OCI-LY7 (cell line): ENCODE measurements at regions not wholly inside any gene's neighbourhood (a gene's known extent, or its start where the extent isn't known, plus 50 kb on each side); places are given as distances from the start of the nearest gene placed in this dataset.

Experiments used
- BruUV-seq: library from RNA; stranded (reverse); fragments of 400-500 nt; replicated peaks from 2 replicates; lab custom pipeline; 2021; lab: Mats Ljungman, UMichigan
- CTCF ChIA-PET: fragments of 300-600 bp; sonication (Branson Sonifier 250); formaldehyde crosslinking; loops from one replicate; lab custom pipeline; 2022; ENCODE audit warnings: antibody characterized with exemption; ENCODE audit not compliant: unreplicated experiment; lab: Charles Lee
- POLR2A ChIA-PET: fragments of 300-600 bp; sonication (Branson Sonifier 250); formaldehyde crosslinking; loops from one replicate; lab custom pipeline; 2022; ENCODE audit warnings: antibody characterized with exemption; lab: Charles Lee
- DNase-seq: peaks from one replicate; pipeline ENCODE4 v3.0.0-alpha.2; 2015; ENCODE audit warnings: low spot score
- H2AFZ ChIP-seq: fragments of 200-600 bp; sonication (generic), shearing (Covaris generic); 2 replicates; pipeline ENCODE4 v1.6.1; 2014; ENCODE audit warnings: mild to moderate bottlenecking, antibody characterized with exemption, low read length, moderate library complexity
- H3K27ac ChIP-seq: fragments of 200-600 bp; sonication (generic); 2 replicates; pipeline ENCODE4 v1.5.1; 2014; ENCODE audit warnings: mixed run types, low read depth, mild to moderate bottlenecking, moderate library complexity, low read length, inconsistent platforms; ENCODE audit not compliant: poor library complexity, severe bottlenecking
- H3K36me3 ChIP-seq: fragments of 200-600 bp; sonication (generic); 2 replicates; pipeline ENCODE4 v1.6.1; 2014; ENCODE audit warnings: mild to moderate bottlenecking, antibody characterized with exemption, low read length, moderate library complexity, mixed read lengths; ENCODE audit not compliant: insufficient read depth
- H3K4me1 ChIP-seq: fragments of 200-600 bp; sonication (generic); 2 replicates; pipeline ENCODE4 v1.5.1; 2014; ENCODE audit warnings: mild to moderate bottlenecking, low read length; ENCODE audit not compliant: insufficient read depth, poor library complexity, severe bottlenecking
- H3K4me2 ChIP-seq: fragments of 200-600 bp; sonication (generic); 2 replicates; pipeline ENCODE4 v1.6.1; 2014; ENCODE audit warnings: mild to moderate bottlenecking, low read length
- H3K4me3 ChIP-seq: fragments of 200-600 bp; sonication (generic); 2 replicates; pipeline ENCODE4 v1.5.1; 2014; ENCODE audit warnings: mild to moderate bottlenecking, low read depth, low read length; ENCODE audit not compliant: poor library complexity, severe bottlenecking
- H3K79me2 ChIP-seq: fragments of 200-600 bp; sonication (generic); 2 replicates; pipeline ENCODE4 v1.6.1; 2016; ENCODE audit warnings: low read depth, mild to moderate bottlenecking, low read length, moderate library complexity, mixed read lengths; ENCODE audit not compliant: insufficient read depth
- H3K9me2 ChIP-seq: fragments of 200-600 bp; sonication (generic); 2 replicates; pipeline ENCODE4 v1.6.1; 2016; ENCODE audit warnings: mild to moderate bottlenecking, low read length, mixed read lengths; ENCODE audit not compliant: insufficient read depth
- H3K9me3 ChIP-seq: fragments of 200-600 bp; sonication (generic); 2 replicates; pipeline ENCODE4 v1.6.1; 2014; ENCODE audit warnings: mild to moderate bottlenecking, mixed run types, low read length, mixed read lengths
- H4K20me1 ChIP-seq: fragments of 200-600 bp; sonication (generic); 2 replicates; pipeline ENCODE4 v1.6.1; 2014; ENCODE audit warnings: mild to moderate bottlenecking, antibody characterized with exemption, low read length, moderate library complexity, mixed read lengths; ENCODE audit not compliant: insufficient read depth
- EZH2phosphoT487 ChIP-seq: fragments of 200-600 bp; sonication (generic); IDR thresholded peaks from 2 replicates; pipeline ENCODE4 v1.6.1; 2018; ENCODE audit warnings: low read depth, borderline replicate concordance, mild to moderate bottlenecking, mixed run types, antibody characterized with exemption, low read length, moderate library complexity, mixed read lengths
- intact Hi-C: fragments of 100-400 bp; cut with micrococcal nuclease; formaldehyde crosslinking; loops from one replicate; pipeline ENCODE4 v1.10.0; 2022; ENCODE audit not compliant: unreplicated experiment
- TF ChIP-seq, protein P1 (sequence below): fragments of 200-600 bp; sonication (generic); conservative IDR thresholded peaks from 2 replicates; pipeline ENCODE4 v1.5.1; 2014; ENCODE audit warnings: mild to moderate bottlenecking, antibody characterized with exemption, low read length, moderate library complexity, mixed read lengths

- no peak for DNase-seq
- H3K9me3 ChIP-seq: no peaks in the 10 kb centered on the region
- H3K4me1 ChIP-seq: no peaks in the 10 kb centered on the region
- H3K36me3 ChIP-seq: no peaks in the 10 kb centered on the region
- H3K9me2 ChIP-seq: no peaks in the 10 kb centered on the region
- H3K79me2 ChIP-seq: no peaks in the 10 kb centered on the region
- no peaks in the 10 kb centered on the region for H4K20me1 ChIP-seq
- no peak overlapping the region for H3K27ac ChIP-seq
- TF ChIP-seq EZH2phosphoT487: no peak
- TF ChIP-seq, protein P1, sequence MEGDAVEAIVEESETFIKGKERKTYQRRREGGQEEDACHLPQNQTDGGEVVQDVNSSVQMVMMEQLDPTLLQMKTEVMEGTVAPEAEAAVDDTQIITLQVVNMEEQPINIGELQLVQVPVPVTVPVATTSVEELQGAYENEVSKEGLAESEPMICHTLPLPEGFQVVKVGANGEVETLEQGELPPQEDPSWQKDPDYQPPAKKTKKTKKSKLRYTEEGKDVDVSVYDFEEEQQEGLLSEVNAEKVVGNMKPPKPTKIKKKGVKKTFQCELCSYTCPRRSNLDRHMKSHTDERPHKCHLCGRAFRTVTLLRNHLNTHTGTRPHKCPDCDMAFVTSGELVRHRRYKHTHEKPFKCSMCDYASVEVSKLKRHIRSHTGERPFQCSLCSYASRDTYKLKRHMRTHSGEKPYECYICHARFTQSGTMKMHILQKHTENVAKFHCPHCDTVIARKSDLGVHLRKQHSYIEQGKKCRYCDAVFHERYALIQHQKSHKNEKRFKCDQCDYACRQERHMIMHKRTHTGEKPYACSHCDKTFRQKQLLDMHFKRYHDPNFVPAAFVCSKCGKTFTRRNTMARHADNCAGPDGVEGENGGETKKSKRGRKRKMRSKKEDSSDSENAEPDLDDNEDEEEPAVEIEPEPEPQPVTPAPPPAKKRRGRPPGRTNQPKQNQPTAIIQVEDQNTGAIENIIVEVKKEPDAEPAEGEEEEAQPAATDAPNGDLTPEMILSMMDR: no peak
- BruUV-seq: no TSS peak
- intact Hi-C loops: no loop called here
- ChIA-PET POLR2A (no interaction called here), CTCF (no interaction called here)
- no peak overlapping the region for H3K4me3 ChIP-seq
- H2AFZ ChIP-seq: no peak overlapping the region
- H3K4me2 ChIP-seq: no peak overlapping the region
Measured at GRCh38 chr9:134560654-134561053, 80.9 kb upstream of the COL5A1 start.

GRCh38 chr9:134561427-134562145 lies 80.0 kb upstream of the COL5A1 start:
- Histone ChIP-seq H3K79me2 (no peaks in the 10 kb centered on the region), H3K9me3 (no peaks in the 10 kb centered on the region), H3K27ac (no peak overlapping the region), H2AFZ (no peak overlapping the region), H3K36me3 (no peaks in the 10 kb centered on the region), H3K4me1 (no peaks in the 10 kb centered on the region), H4K20me1 (no peaks in the 10 kb centered on the region), H3K4me3 (no peak overlapping the region), H3K4me2 (no peak overlapping the region), H3K9me2 (no peaks in the 10 kb centered on the region)
- TF ChIP-seq, protein P1: no peak
- no peak for TF ChIP-seq EZH2phosphoT487
- CTCF ChIA-PET: no interaction called here
- POLR2A ChIA-PET: no interaction called here
- no peak for DNase-seq
- no TSS peak for BruUV-seq
- intact Hi-C loops: no loop called here

DNA sequence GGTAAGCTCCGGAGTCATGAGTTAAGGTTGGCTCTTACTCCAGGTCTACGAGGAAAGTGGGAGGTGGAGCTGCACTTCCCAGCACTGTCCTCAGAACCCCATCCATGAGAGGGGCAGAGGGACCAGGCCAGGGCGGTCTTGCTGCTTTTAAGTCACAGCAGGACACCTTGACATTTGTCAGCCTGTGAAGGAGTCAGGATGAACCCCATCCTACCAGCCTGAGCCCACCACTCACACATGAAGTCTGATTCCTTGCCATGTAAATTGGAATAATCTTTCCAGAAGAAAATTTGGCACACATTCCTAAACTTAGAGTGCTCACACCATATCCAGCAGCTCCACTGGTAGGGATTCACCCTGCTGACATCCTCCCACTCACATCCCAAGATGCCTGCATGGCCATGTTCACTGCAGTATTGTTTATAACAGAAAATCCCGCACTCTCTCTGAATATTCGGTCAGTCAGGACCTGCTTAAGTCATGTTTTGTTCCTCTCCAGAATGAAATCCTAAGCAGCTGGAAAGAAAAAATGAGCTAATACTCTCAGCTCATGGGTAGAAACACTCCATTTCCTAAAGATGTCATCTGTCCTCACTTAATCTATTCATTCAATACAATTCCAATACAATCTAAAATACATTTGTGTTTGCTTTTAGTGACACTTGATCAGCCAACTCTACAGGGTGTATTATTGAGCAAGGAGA lies 79.3 kb upstream of the COL5A1 start:
- intact Hi-C loops: no loop called here
- BruUV-seq: no TSS peak
- POLR2A ChIA-PET: no interaction called here
- H3K79me2 ChIP-seq: no peaks in the 10 kb centered on the region
- no peak for DNase-seq
- H3K4me3 ChIP-seq: no peak overlapping the region
- no peaks in the 10 kb centered on the region for H3K4me1 ChIP-seq
- no peaks in the 10 kb centered on the region for H3K36me3 ChIP-seq
- no peaks in the 10 kb centered on the region for H3K9me3 ChIP-seq
- no peak overlapping the region for H3K27ac ChIP-seq
- CTCF ChIA-PET: no interaction called here
- TF ChIP-seq, protein P1: no peak
- TF ChIP-seq EZH2phosphoT487: no peak
- no peak overlapping the region for H2AFZ ChIP-seq
- H3K9me2 ChIP-seq: no peaks in the 10 kb centered on the region
- H4K20me1 ChIP-seq: no peaks in the 10 kb centered on the region
- no peak overlapping the region for H3K4me2 ChIP-seq
